ENCODE measurements at regions not wholly inside any gene's neighbourhood (a gene's known extent, or its start where the extent isn't known, plus 50 kb on each side); places are given as distances from the start of the nearest gene placed in this dataset.

- Histone ChIP-seq H3K27ac (ENCODE audit: low read depth in 1 of 2, low read length in 2 of 2) (no peak overlapping the region), H3K4me1 (ENCODE audit: insufficient read depth, low read length) (no peaks in the 10 kb centered on the region), H3K27me3 (ENCODE audit: control insufficient read depth in 1 of 2, insufficient read depth in 2 of 2, low read length in 2 of 2) (no peaks in the 10 kb centered on the region), H3K4me3 (ENCODE audit: low read length) (no peak overlapping the region), H3K36me3 (ENCODE audit: insufficient read depth, low read length) (no peaks in the 10 kb centered on the region), H3K9me3 (ENCODE audit: control insufficient read depth in 1 of 2, insufficient read depth in 1 of 2, low read length in 2 of 2) (no peaks in the 10 kb centered on the region)
- no peaks in the 10 kb centered on the region for H3K9me3 Mint-ChIP-seq
- H3K27me3 Mint-ChIP-seq = no peaks in the 10 kb centered on the region
- intact Hi-C loops (cut with DNase I, micrococcal nuclease) = no loop called here
- DNase-seq (no peak), ATAC-seq (ENCODE audit: poor library complexity) (no peak)
- H3K4me1 Mint-ChIP-seq (ENCODE audit: low read depth) = no peaks in the 10 kb centered on the region
- no peak for TF ChIP-seq CTCF (IDR thresholded peaks at IDR 0.05)
- no peak overlapping the region for H3K4me3 Mint-ChIP-seq
- H3K36me3 Mint-ChIP-seq (ENCODE audit: low read depth) = no peaks in the 10 kb centered on the region
- CTCF ChIA-PET = no interaction called here
- POLR2A ChIA-PET = no interaction called here
- H3K27ac Mint-ChIP-seq = no peak overlapping the region
Observed at GRCh38 chr13:80141123-80141849, 199.6 kb downstream of the SPRY2 start.

- H3K4me1 Mint-ChIP-seq (ENCODE audit: low read depth) = no peaks in the 10 kb centered on the region
- Histone ChIP-seq H3K36me3 (ENCODE audit: insufficient read depth, low read length) (no peaks in the 10 kb centered on the region), H3K27ac (ENCODE audit: low read depth in 1 of 2, low read length in 2 of 2) (no peak overlapping the region), H3K9me3 (ENCODE audit: control insufficient read depth in 1 of 2, insufficient read depth in 1 of 2, low read length in 2 of 2) (peaks cover 0 to 2% of the 10 kb centered on the region in 2 experiments), H3K27me3 (ENCODE audit: control insufficient read depth in 1 of 2, insufficient read depth in 2 of 2, low read length in 2 of 2) (no peaks in the 10 kb centered on the region), H3K4me1 (ENCODE audit: insufficient read depth, low read length) (no peaks in the 10 kb centered on the region), H3K4me3 (ENCODE audit: low read length) (no peak overlapping the region)
- ChIA-PET CTCF (no interaction called here), POLR2A (no interaction called here)
- DNase-seq (no peak), ATAC-seq (ENCODE audit: poor library complexity) (no peak)
- H3K36me3 Mint-ChIP-seq (ENCODE audit: low read depth) = no peaks in the 10 kb centered on the region
- no peaks in the 10 kb centered on the region for H3K27me3 Mint-ChIP-seq
- intact Hi-C loops (cut with DNase I, micrococcal nuclease) = no loop called here
- peaks cover 2% of the 10 kb centered on the region for H3K9me3 Mint-ChIP-seq
- H3K4me3 Mint-ChIP-seq = no peak overlapping the region
- TF ChIP-seq CTCF (IDR thresholded peaks at IDR 0.05) = no peak
- H3K27ac Mint-ChIP-seq = no peak overlapping the region
Observed at GRCh38 chr13:80140685-80141084, 200.2 kb downstream of the SPRY2 start.

- no peaks in the 10 kb centered on the region for H3K27me3 ChIP-seq (ENCODE audit: control insufficient read depth in 1 of 2, insufficient read depth in 2 of 2, low read length in 2 of 2)
- ChIA-PET POLR2A (no interaction called here), CTCF (no interaction called here)
- Mint-ChIP-seq H3K4me3 (no peak overlapping the region), H3K36me3 (ENCODE audit: low read depth) (no peaks in the 10 kb centered on the region), H3K9me3 (peaks cover 2% of the 10 kb centered on the region), H3K27me3 (no peaks in the 10 kb centered on the region), H3K4me1 (ENCODE audit: low read depth) (no peaks in the 10 kb centered on the region), H3K27ac (no peak overlapping the region)
- DNase-seq (no peak), ATAC-seq (ENCODE audit: poor library complexity) (no peak)
- peaks cover 0 to 5% of the 10 kb centered on the region in 2 experiments for H3K9me3 ChIP-seq (ENCODE audit: control insufficient read depth in 1 of 2, insufficient read depth in 1 of 2, low read length in 2 of 2)
- H3K27ac ChIP-seq (ENCODE audit: low read depth in 1 of 2, low read length in 2 of 2) = no peak overlapping the region
- H3K36me3 ChIP-seq (ENCODE audit: insufficient read depth, low read length) = no peaks in the 10 kb centered on the region
- H3K4me1 ChIP-seq (ENCODE audit: insufficient read depth, low read length) = no peaks in the 10 kb centered on the region
- no peak for TF ChIP-seq CTCF (IDR thresholded peaks at IDR 0.05)
- H3K4me3 ChIP-seq (ENCODE audit: low read length) = no peak overlapping the region
- intact Hi-C loops (cut with DNase I, micrococcal nuclease) = no loop called here
Observed at GRCh38 chr13:80139196-80139595, 201.7 kb downstream of the SPRY2 start.

Measured in CD4-positive, alpha-beta T cell (primary cell).